Omental fat pad (tissue), 3 donors: ENCODE measurements at regions not wholly inside any gene's neighbourhood (a gene's known extent, or its start where the extent isn't known, plus 50 kb on each side); places are given as distances from the start of the nearest gene placed in this dataset.

Experiments used
- ATAC-seq: fragments of 150-250 bp; one replicate; pipeline ENCODE4 v1.9.1; 2016; ENCODE audit warnings: mild to moderate bottlenecking, moderate library complexity; ENCODE audit not compliant: low FRiP score
- DNase-seq: peaks from one replicate; pipeline ENCODE4 v3.0.0-alpha.2; 2019; ENCODE audit warnings: low spot score
- CTCF ChIP-seq, 3 donors: fragments of 450-650 bp; IDR thresholded peaks; one replicate each; pipeline ENCODE4 v1.5.1; 2016 to 2017; ENCODE audit warnings: antibody characterized with exemption in 3 of 3, mild to moderate bottlenecking in 3 of 3, moderate library complexity in 2 of 3

GRCh38 chr21:28324690-28325089 lies 668.0 kb downstream of the LTN1 start:
- no peak for TF ChIP-seq CTCF (IDR thresholded peaks at IDR 0.05)
- ATAC-seq (no peak), DNase-seq (no peak)

- DNase-seq: no peak
- no peak for ATAC-seq
- no peak for TF ChIP-seq CTCF (IDR thresholded peaks at IDR 0.05)
Observed at GRCh38 chr21:28317177-28317950, 675.3 kb downstream of the LTN1 start.

- ATAC-seq (no peak), DNase-seq (no peak)
- no peak for TF ChIP-seq CTCF (IDR thresholded peaks at IDR 0.05)
Observed at GRCh38 chr21:28311411-28312190, 681.1 kb downstream of the LTN1 start.

- TF ChIP-seq CTCF (IDR thresholded peaks at IDR 0.05): no peak
Observed at GRCh38 chr21:28310711-28311110, 682.0 kb downstream of the LTN1 start.

GRCh38 chr21:28310171-28310685 lies 682.4 kb downstream of the LTN1 start:
- no peak for TF ChIP-seq CTCF (IDR thresholded peaks at IDR 0.05)
- ATAC-seq (no peak), DNase-seq (no peak)

More at GRCh38 chr21:28310711-28311110, 682.0 kb downstream of the LTN1 start:
- ATAC-seq (no peak), DNase-seq (no peak)

GRCh38 chr21:28309596-28309995 lies 683.1 kb downstream of the LTN1 start:
- DNase-seq (no peak), ATAC-seq (no peak)
- no peak for TF ChIP-seq CTCF (IDR thresholded peaks at IDR 0.05)
